ENCODE measurements at regions not wholly inside any gene's neighbourhood (a gene's known extent, or its start where the extent isn't known, plus 50 kb on each side); places are given as distances from the start of the nearest gene placed in this dataset.
"Not testable (repeated sequence)": the region's sequence is repeated elsewhere in the genome, so short reads cannot be mapped to it uniquely, and the experiment has no call there.

DNA sequence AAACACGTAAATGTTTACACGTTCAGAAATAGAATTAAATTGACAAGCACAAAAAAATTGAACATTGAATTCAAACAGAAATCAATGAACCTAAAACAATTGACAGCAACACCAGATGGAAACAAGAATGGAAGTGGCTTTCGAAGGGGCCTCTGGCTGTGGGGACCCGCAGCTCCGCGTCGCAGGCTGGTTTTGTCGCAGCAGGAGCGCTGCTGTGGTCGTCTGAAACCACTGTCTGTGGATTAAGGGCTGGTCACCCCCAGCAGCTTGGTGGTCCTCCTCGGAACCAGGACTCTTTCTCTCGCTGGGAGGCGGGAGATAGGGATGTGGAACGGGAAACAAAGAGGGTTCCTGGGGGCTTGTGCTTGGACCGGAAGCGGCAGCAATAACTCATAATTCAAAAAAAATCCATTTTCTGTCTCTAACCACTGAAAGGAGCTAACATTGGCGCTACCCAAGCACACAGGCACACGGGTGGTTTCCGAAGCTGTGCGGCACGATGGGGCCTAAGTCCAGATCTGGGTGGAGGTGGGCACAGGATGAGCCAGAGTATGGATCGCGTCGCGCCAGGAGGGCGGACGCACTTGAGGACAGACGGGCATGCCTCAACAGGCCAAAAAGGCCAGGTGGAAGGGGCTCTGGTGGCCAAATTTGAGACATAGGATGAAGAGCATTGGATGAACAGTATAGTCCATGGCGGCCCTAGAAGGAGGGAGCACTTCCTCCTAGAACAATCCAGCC lies 346.0 kb downstream of the CNTNAP3B start:
- H3K36me3 Mint-ChIP-seq; H3K27me3 Mint-ChIP-seq; H3K27me3 ChIP-seq (replicated peaks in 1 of 2; ENCODE audit: control insufficient read depth in 2 of 2, extremely low read depth in 1 of 2, insufficient read depth in 2 of 2, low read length in 1 of 2); H3K4me3 Mint-ChIP-seq; H3K4me1 ChIP-seq (ENCODE audit: control insufficient read depth in 1 of 2, extremely low read depth in 1 of 2, insufficient read depth in 2 of 2, low read length in 2 of 2); DNase-seq; H3K9me3 ChIP-seq; H3K9me3 Mint-ChIP-seq; POLR2A ChIA-PET; H3K4me3 ChIP-seq (ENCODE audit: control insufficient read depth in 1 of 2, extremely low read depth in 1 of 2, low read length in 1 of 2); H3K4me1 Mint-ChIP-seq; ATAC-seq (replicated peaks in 1 of 4); H3K36me3 ChIP-seq (ENCODE audit: control insufficient read depth in 2 of 2, extremely low read depth in 1 of 2, insufficient read depth in 1 of 2, low read length in 1 of 2); CTCF ChIA-PET; H3K27ac Mint-ChIP-seq; H3K27ac ChIP-seq (ENCODE audit: low read length): not testable (repeated sequence)
- no CpG with 5 or more reads among the region's 29 CpGs for WGBS (ENCODE audit: insufficient coverage)

- H3K36me3 ChIP-seq (ENCODE audit: control insufficient read depth in 2 of 2, extremely low read depth in 1 of 2, insufficient read depth in 1 of 2, low read length in 1 of 2); H3K4me1 ChIP-seq (ENCODE audit: control insufficient read depth in 1 of 2, extremely low read depth in 1 of 2, insufficient read depth in 2 of 2, low read length in 2 of 2); H3K9me3 Mint-ChIP-seq; H3K4me1 Mint-ChIP-seq; POLR2A ChIA-PET; H3K27me3 Mint-ChIP-seq; H3K27me3 ChIP-seq (replicated peaks in 1 of 2; ENCODE audit: control insufficient read depth in 2 of 2, extremely low read depth in 1 of 2, insufficient read depth in 2 of 2, low read length in 1 of 2); H3K4me3 ChIP-seq (ENCODE audit: control insufficient read depth in 1 of 2, extremely low read depth in 1 of 2, low read length in 1 of 2); DNase-seq; H3K9me3 ChIP-seq; H3K27ac ChIP-seq (ENCODE audit: low read length); H3K27ac Mint-ChIP-seq; CTCF ChIA-PET; H3K4me3 Mint-ChIP-seq; ATAC-seq (replicated peaks in 1 of 4); H3K36me3 Mint-ChIP-seq: not testable (repeated sequence)
- 91% methylated on average over 1 of the region's 2 CpGs for WGBS (ENCODE audit: insufficient coverage)
Observed at GRCh38 chr9:41781899-41782298, 347.3 kb downstream of the CNTNAP3B start.

DNA sequence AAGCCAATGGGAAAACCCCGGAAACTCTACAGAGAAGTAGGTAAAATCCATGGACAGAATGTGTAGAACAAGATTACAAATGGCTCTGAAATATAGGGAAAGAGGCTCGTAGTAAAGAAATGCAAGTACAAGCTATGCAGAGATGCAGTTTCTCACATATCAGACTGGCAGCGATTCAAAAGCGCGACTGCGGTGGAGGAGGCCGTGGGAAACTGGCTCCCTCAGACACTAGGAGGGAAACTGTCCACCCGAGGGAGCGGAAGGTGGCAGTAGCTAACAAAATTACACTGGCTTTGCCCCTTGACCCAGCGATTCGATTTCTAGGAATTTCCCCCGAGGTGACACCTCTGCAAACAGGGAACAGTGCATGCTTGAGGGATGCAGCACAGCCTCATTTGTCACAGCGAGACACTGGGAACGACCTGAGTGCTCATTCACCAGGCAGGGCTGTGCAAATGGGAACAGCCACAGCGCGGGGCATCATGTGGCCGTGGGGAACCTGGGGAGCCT lies 349.3 kb downstream of the CNTNAP3B start:
- not testable (repeated sequence) for H3K4me1 ChIP-seq (ENCODE audit: control insufficient read depth in 1 of 2, extremely low read depth in 1 of 2, insufficient read depth in 2 of 2, low read length in 2 of 2); H3K4me3 Mint-ChIP-seq

DNA sequence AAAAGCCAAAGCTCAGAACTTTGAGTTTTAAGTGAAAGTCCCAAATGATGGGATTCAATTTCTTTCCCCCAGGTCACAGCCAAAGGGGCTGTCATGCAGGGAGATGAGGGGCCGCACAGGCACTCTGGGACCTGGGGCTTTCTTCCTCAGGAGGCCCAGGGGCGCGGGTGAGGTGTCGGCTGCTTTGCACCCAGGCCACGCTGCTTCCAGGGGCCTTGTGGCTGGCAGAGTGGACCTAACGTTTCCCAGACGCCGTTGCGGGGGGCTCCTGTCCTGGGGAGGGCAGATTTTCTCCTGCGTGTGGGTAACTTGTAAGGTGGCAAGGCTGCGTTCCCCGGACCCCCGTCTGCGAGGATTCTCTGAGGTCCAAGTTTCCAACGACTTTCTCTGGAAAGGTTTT lies 350.0 kb downstream of the CNTNAP3B start:
- DNase-seq; H3K9me3 ChIP-seq; H3K36me3 Mint-ChIP-seq; H3K4me1 ChIP-seq (ENCODE audit: control insufficient read depth in 1 of 2, extremely low read depth in 1 of 2, insufficient read depth in 2 of 2, low read length in 2 of 2); H3K27ac Mint-ChIP-seq; CTCF ChIA-PET; H3K36me3 ChIP-seq (ENCODE audit: control insufficient read depth in 2 of 2, extremely low read depth in 1 of 2, insufficient read depth in 1 of 2, low read length in 1 of 2); POLR2A ChIA-PET; H3K27me3 Mint-ChIP-seq; H3K27me3 ChIP-seq (replicated peaks in 1 of 2; ENCODE audit: control insufficient read depth in 2 of 2, extremely low read depth in 1 of 2, insufficient read depth in 2 of 2, low read length in 1 of 2); H3K9me3 Mint-ChIP-seq; H3K27ac ChIP-seq (ENCODE audit: low read length); H3K4me3 Mint-ChIP-seq; H3K4me1 Mint-ChIP-seq; H3K4me3 ChIP-seq (ENCODE audit: control insufficient read depth in 1 of 2, extremely low read depth in 1 of 2, low read length in 1 of 2); ATAC-seq (replicated peaks in 1 of 4): not testable (repeated sequence)
- WGBS (ENCODE audit: insufficient coverage): 92% methylated on average over 5 of the region's 15 CpGs

More for the DNA sequence above, 349.3 kb downstream of the CNTNAP3B start:
- H3K4me1 Mint-ChIP-seq; H3K27me3 ChIP-seq (replicated peaks in 1 of 2; ENCODE audit: control insufficient read depth in 2 of 2, extremely low read depth in 1 of 2, insufficient read depth in 2 of 2, low read length in 1 of 2); H3K4me3 ChIP-seq (ENCODE audit: control insufficient read depth in 1 of 2, extremely low read depth in 1 of 2, low read length in 1 of 2); H3K27ac Mint-ChIP-seq; H3K9me3 Mint-ChIP-seq; ATAC-seq (replicated peaks in 1 of 4); H3K27ac ChIP-seq (ENCODE audit: low read length); POLR2A ChIA-PET; CTCF ChIA-PET; H3K27me3 Mint-ChIP-seq; H3K36me3 ChIP-seq (ENCODE audit: control insufficient read depth in 2 of 2, extremely low read depth in 1 of 2, insufficient read depth in 1 of 2, low read length in 1 of 2); H3K36me3 Mint-ChIP-seq; H3K9me3 ChIP-seq; DNase-seq: not testable (repeated sequence)
- no CpG with 5 or more reads among the region's 17 CpGs for WGBS (ENCODE audit: insufficient coverage)

DNA sequence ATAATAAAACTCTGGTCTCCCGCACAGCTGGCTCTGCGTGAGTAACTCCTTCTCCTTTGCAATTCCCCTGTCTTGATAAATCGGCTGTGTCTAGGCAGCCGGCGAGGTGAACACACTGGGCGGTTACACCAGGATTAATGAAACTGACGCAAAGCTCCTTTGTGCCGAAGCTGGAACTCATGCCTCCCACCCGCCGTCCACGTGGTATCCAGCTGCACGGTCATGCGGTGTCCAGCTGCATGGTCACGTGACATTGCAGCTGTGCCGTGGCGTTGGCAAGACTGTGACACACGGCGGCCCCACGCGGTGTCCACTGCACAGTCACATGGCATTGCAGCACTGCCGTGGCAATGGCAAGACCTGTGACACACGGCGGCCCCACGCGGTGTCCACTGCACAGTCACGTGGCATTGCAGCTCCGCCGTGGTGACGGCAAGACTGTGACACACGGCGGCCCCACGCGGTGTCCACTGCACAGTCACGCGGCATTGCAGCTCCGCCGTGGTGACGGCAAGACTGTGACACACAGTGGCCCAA lies 350.6 kb downstream of the CNTNAP3B start:
- H3K36me3 ChIP-seq (ENCODE audit: control insufficient read depth in 2 of 2, extremely low read depth in 1 of 2, insufficient read depth in 1 of 2, low read length in 1 of 2); CTCF ChIA-PET; H3K4me1 ChIP-seq (ENCODE audit: control insufficient read depth in 1 of 2, extremely low read depth in 1 of 2, insufficient read depth in 2 of 2, low read length in 2 of 2); H3K4me1 Mint-ChIP-seq; H3K4me3 Mint-ChIP-seq; ATAC-seq (replicated peaks in 1 of 4); POLR2A ChIA-PET; DNase-seq; H3K9me3 ChIP-seq; H3K4me3 ChIP-seq (ENCODE audit: control insufficient read depth in 1 of 2, extremely low read depth in 1 of 2, low read length in 1 of 2); H3K27me3 Mint-ChIP-seq; H3K9me3 Mint-ChIP-seq; H3K27ac ChIP-seq (ENCODE audit: low read length); H3K27ac Mint-ChIP-seq; H3K36me3 Mint-ChIP-seq; H3K27me3 ChIP-seq (replicated peaks in 1 of 2; ENCODE audit: control insufficient read depth in 2 of 2, extremely low read depth in 1 of 2, insufficient read depth in 2 of 2, low read length in 1 of 2): not testable (repeated sequence)
- WGBS (ENCODE audit: insufficient coverage): no CpG with 5 or more reads among the region's 38 CpGs

DNA sequence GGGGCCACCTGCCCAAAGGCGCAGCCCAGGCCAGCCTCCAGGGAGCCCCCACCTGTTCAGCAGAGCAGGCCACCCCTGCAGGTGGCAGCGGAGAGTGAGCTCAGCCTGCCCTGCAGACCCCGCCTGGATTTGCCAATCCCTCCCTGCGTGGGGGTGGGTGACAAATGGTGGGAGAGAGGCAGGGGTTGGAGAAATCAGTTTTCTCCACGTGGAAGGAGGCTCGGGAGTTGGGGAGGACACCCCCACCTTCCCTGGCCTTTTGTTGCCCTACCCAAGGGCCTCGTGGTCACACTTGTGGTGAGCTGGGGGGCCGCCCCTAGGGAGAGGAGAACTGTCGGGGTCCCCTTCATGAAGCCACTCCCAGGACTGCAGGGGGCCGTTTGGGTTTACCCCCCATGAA lies 351.7 kb downstream of the CNTNAP3B start:
- H3K36me3 ChIP-seq (ENCODE audit: control insufficient read depth in 2 of 2, extremely low read depth in 1 of 2, insufficient read depth in 1 of 2, low read length in 1 of 2); H3K4me3 Mint-ChIP-seq; H3K4me1 Mint-ChIP-seq; DNase-seq; POLR2A ChIA-PET; ATAC-seq (replicated peaks in 1 of 4); H3K27ac Mint-ChIP-seq; H3K27me3 ChIP-seq (replicated peaks in 1 of 2; ENCODE audit: control insufficient read depth in 2 of 2, extremely low read depth in 1 of 2, insufficient read depth in 2 of 2, low read length in 1 of 2); H3K27ac ChIP-seq (ENCODE audit: low read length); CTCF ChIA-PET; H3K27me3 Mint-ChIP-seq; H3K4me3 ChIP-seq (ENCODE audit: control insufficient read depth in 1 of 2, extremely low read depth in 1 of 2, low read length in 1 of 2); H3K4me1 ChIP-seq (ENCODE audit: control insufficient read depth in 1 of 2, extremely low read depth in 1 of 2, insufficient read depth in 2 of 2, low read length in 2 of 2); H3K9me3 Mint-ChIP-seq; H3K36me3 Mint-ChIP-seq; H3K9me3 ChIP-seq: not testable (repeated sequence)
- no CpG with 5 or more reads among the region's 10 CpGs for WGBS (ENCODE audit: insufficient coverage)

- H3K27ac Mint-ChIP-seq; H3K27ac ChIP-seq (ENCODE audit: low read length); H3K9me3 ChIP-seq; DNase-seq; H3K27me3 Mint-ChIP-seq; H3K4me1 ChIP-seq (ENCODE audit: control insufficient read depth in 1 of 2, extremely low read depth in 1 of 2, insufficient read depth in 2 of 2, low read length in 2 of 2); H3K27me3 ChIP-seq (replicated peaks in 1 of 2; ENCODE audit: control insufficient read depth in 2 of 2, extremely low read depth in 1 of 2, insufficient read depth in 2 of 2, low read length in 1 of 2); H3K36me3 Mint-ChIP-seq; CTCF ChIA-PET; H3K36me3 ChIP-seq (ENCODE audit: control insufficient read depth in 2 of 2, extremely low read depth in 1 of 2, insufficient read depth in 1 of 2, low read length in 1 of 2); H3K4me1 Mint-ChIP-seq; ATAC-seq (replicated peaks in 1 of 4); H3K4me3 ChIP-seq (ENCODE audit: control insufficient read depth in 1 of 2, extremely low read depth in 1 of 2, low read length in 1 of 2); H3K9me3 Mint-ChIP-seq; H3K4me3 Mint-ChIP-seq; POLR2A ChIA-PET: not testable (repeated sequence)
- no CpG with 5 or more reads among the region's 7 CpGs for WGBS (ENCODE audit: insufficient coverage)
Observed at GRCh38 chr9:41772541-41772940, 356.7 kb downstream of the CNTNAP3B start.
